Fibroblast of mammary gland (primary cell): ENCODE measurements at regions not wholly inside any gene's neighbourhood (a gene's known extent, or its start where the extent isn't known, plus 50 kb on each side); places are given as distances from the start of the nearest gene placed in this dataset.

Source experiments
- DNase-seq: peaks from one replicate; pipeline ENCODE4 v3.0.0-alpha.2; 2010; ENCODE audit warnings: low read depth
- H3K4me3 ChIP-seq: 2 replicates; pipeline ENCODE4 v1.5.1; 2011; ENCODE audit warnings: low read depth, mild to moderate bottlenecking, low read length, moderate library complexity; ENCODE audit not compliant: control insufficient read depth
- CTCF ChIP-seq: conservative IDR thresholded peaks from 2 replicates; pipeline ENCODE4 v1.5.1; 2011; ENCODE audit warnings: low read depth, low read length, inconsistent platforms; ENCODE audit not compliant: control insufficient read depth, insufficient read depth

- no peak for TF ChIP-seq CTCF
- H3K4me3 ChIP-seq = no peak overlapping the region
- no peak for DNase-seq
These were observed 230.3 kb upstream of the GHITM start for GRCh38 chr10:83909001-83909400.

- TF ChIP-seq CTCF = no peak
- H3K4me3 ChIP-seq = no peak overlapping the region
- no peak for DNase-seq
These were observed 223.5 kb upstream of the GHITM start for GRCh38 chr10:83915801-83916200.

GRCh38 chr10:83917537-83918506 is 221.5 kb upstream of the GHITM start:
- H3K4me3 ChIP-seq = no peak overlapping the region
- no peak for TF ChIP-seq CTCF
- no peak for DNase-seq

- DNase-seq = no peak
- no peak overlapping the region for H3K4me3 ChIP-seq
- no peak for TF ChIP-seq CTCF
These were observed 220.1 kb upstream of the GHITM start for GRCh38 chr10:83919187-83919586.

- no peak for TF ChIP-seq CTCF
- DNase-seq = no peak
- no peak overlapping the region for H3K4me3 ChIP-seq
These were observed 217.1 kb upstream of the GHITM start for GRCh38 chr10:83921984-83922860.

- no peak for DNase-seq
- no peak for TF ChIP-seq CTCF
- H3K4me3 ChIP-seq = no peak overlapping the region
These were observed 214.2 kb upstream of the GHITM start for GRCh38 chr10:83925133-83925532.
